Mesenchymal stem cell (in vitro differentiated cells and primary cell): ENCODE measurements at regions not wholly inside any gene's neighbourhood (a gene's known extent, or its start where the extent isn't known, plus 50 kb on each side); places are given as distances from the start of the nearest gene placed in this dataset.

Experiments used
- DNase-seq: peaks from one replicate; pipeline ENCODE4 v3.0.0-alpha.2; 2013
- H2AFZ ChIP-seq: one replicate; pipeline ENCODE4 v1.6.1; 2013; ENCODE audit warnings: low read depth, mild to moderate bottlenecking, control low read depth, inconsistent platforms, low read length, moderate library complexity
- H2AK5ac ChIP-seq: 2 replicates; pipeline ENCODE4 v1.6.1; 2013; ENCODE audit warnings: low read length, moderate library complexity, mild to moderate bottlenecking, inconsistent platforms; ENCODE audit not compliant: severe bottlenecking
- H2BK120ac ChIP-seq: one replicate; pipeline ENCODE4 v1.6.1; 2013; ENCODE audit warnings: low read depth, mild to moderate bottlenecking, inconsistent platforms, low read length, moderate library complexity
- H2BK12ac ChIP-seq, 2 experiments: one replicate each; pipeline ENCODE4 v1.6.1; 2013; ENCODE audit warnings: inconsistent platforms in 2 of 2, low read length in 2 of 2, mild to moderate bottlenecking in 2 of 2, moderate library complexity in 2 of 2, control low read depth in 1 of 2
- H2BK15ac ChIP-seq: one replicate; pipeline ENCODE4 v1.6.1; 2013; ENCODE audit warnings: mild to moderate bottlenecking, low read depth, inconsistent platforms; ENCODE audit not compliant: poor library complexity, severe bottlenecking
- H2BK5ac ChIP-seq: 2 replicates; pipeline ENCODE4 v1.6.1; 2013; ENCODE audit warnings: low read depth, mild to moderate bottlenecking, low read length, control low read depth, inconsistent platforms; ENCODE audit not compliant: poor library complexity, severe bottlenecking
- H3K14ac ChIP-seq, 2 experiments: one replicate each; pipeline ENCODE4 v1.6.1; 2013; ENCODE audit warnings: inconsistent platforms in 2 of 2, low read length in 2 of 2, control low read depth in 1 of 2, mild to moderate bottlenecking in 1 of 2, moderate library complexity in 1 of 2
- H3K18ac ChIP-seq, 2 experiments: one replicate each; pipeline ENCODE4 v1.6.1; 2013; ENCODE audit warnings: inconsistent platforms in 2 of 2, low read length in 2 of 2, control low read depth in 1 of 2, low read depth in 1 of 2, mild to moderate bottlenecking in 1 of 2
- H3K23ac ChIP-seq, 2 experiments: one replicate each; pipeline ENCODE4 v1.6.1; 2013; ENCODE audit warnings: inconsistent platforms in 2 of 2, low read length in 2 of 2, mild to moderate bottlenecking in 2 of 2, moderate library complexity in 2 of 2, control low read depth in 1 of 2
- H3K27ac ChIP-seq: 2 replicates; pipeline ENCODE4 v1.5.1; 2013; ENCODE audit warnings: mild to moderate bottlenecking, moderate library complexity, low read length, control low read depth, inconsistent platforms; ENCODE audit not compliant: poor library complexity, severe bottlenecking
- H3K27me3 ChIP-seq, 2 experiments: 2 replicates each; pipeline versions ENCODE4 v1.6.1 to v1.7.0; 2013; ENCODE audit warnings: low read length in 2 of 2, mild to moderate bottlenecking in 2 of 2, moderate library complexity in 2 of 2, control low read depth in 1 of 2, inconsistent platforms in 1 of 2; ENCODE audit not compliant: control insufficient read depth in 1 of 2, insufficient read depth in 1 of 2
- H3K36me3 ChIP-seq, 2 experiments: 2 replicates each; pipeline versions ENCODE4 v1.6.1 to v1.7.0; 2013; ENCODE audit warnings: low read length in 2 of 2, control low read depth in 1 of 2, inconsistent platforms in 1 of 2, low read depth in 1 of 2, mild to moderate bottlenecking in 1 of 2; ENCODE audit not compliant: insufficient read depth in 2 of 2, control insufficient read depth in 1 of 2
- H3K4ac ChIP-seq, 2 experiments: one replicate each; pipeline ENCODE4 v1.6.1; 2013; ENCODE audit warnings: inconsistent platforms in 2 of 2, low read length in 2 of 2, mild to moderate bottlenecking in 2 of 2, moderate library complexity in 2 of 2, control low read depth in 1 of 2, low read depth in 1 of 2
- H3K4me1 ChIP-seq: 2 replicates; pipeline ENCODE4 v1.6.1; 2013; ENCODE audit warnings: low read depth, low read length, control low read depth; ENCODE audit not compliant: control insufficient read depth, insufficient read depth
- H3K4me2 ChIP-seq: 2 replicates; pipeline ENCODE4 v1.6.1; 2013; ENCODE audit warnings: low read length, mild to moderate bottlenecking, inconsistent platforms; ENCODE audit not compliant: poor library complexity, severe bottlenecking
- H3K4me3 ChIP-seq, 2 experiments: 2 replicates each; pipeline versions ENCODE4 v1.5.1 to v1.7.0; 2013; ENCODE audit warnings: low read length in 2 of 2, mild to moderate bottlenecking in 2 of 2, control low read depth in 1 of 2, low read depth in 1 of 2; ENCODE audit not compliant: insufficient read depth in 1 of 2
- H3K79me1 ChIP-seq: replicated peaks from 2 replicates; pipeline ENCODE4 v1.6.1; 2013; ENCODE audit warnings: mild to moderate bottlenecking, control low read depth, low read length, inconsistent platforms; ENCODE audit not compliant: poor library complexity, severe bottlenecking
- H3K9ac ChIP-seq: 2 replicates; pipeline ENCODE4 v1.7.0; 2013; ENCODE audit warnings: mild to moderate bottlenecking, low read length, moderate library complexity
- H3K9me3 ChIP-seq: 2 replicates; pipeline ENCODE4 v1.7.0; 2013; ENCODE audit warnings: mild to moderate bottlenecking, low read length; ENCODE audit not compliant: control insufficient read depth
- H4K8ac ChIP-seq: one replicate; pipeline ENCODE4 v1.6.1; 2013; ENCODE audit warnings: inconsistent platforms, mild to moderate bottlenecking, low read length, moderate library complexity
- H4K91ac ChIP-seq: one replicate; pipeline ENCODE4 v1.6.1; 2013; ENCODE audit warnings: mild to moderate bottlenecking, low read length, inconsistent platforms
- WGBS: methylation state at CpG from one replicate; pipeline ENCODE4 v1.1.7; 2013; ENCODE audit warnings: mixed read lengths; 5-methylcytosine and 5-hydroxymethylcytosine counted together

- H3K27ac ChIP-seq, result no peak overlapping the region
- H3K4ac ChIP-seq, result no peak overlapping the region
- no peak overlapping the region for H3K23ac ChIP-seq
- no peaks in the 10 kb centered on the region for H3K79me1 ChIP-seq
- H2BK15ac ChIP-seq, result no peak overlapping the region
- no peak overlapping the region for H3K18ac ChIP-seq
- H3K4me2 ChIP-seq, result no peak overlapping the region
- H3K4me3 ChIP-seq, result no peak overlapping the region
- no peak overlapping the region for H4K8ac ChIP-seq
- H2BK120ac ChIP-seq, result no peak overlapping the region
- no peak overlapping the region for H2BK5ac ChIP-seq
- H2AFZ ChIP-seq, result no peak overlapping the region
- no peaks in the 10 kb centered on the region for H3K9me3 ChIP-seq
- H3K9ac ChIP-seq, result no peak overlapping the region
- H2AK5ac ChIP-seq, result no peak overlapping the region
- 52% methylated on average over 1 of the region's 1 CpG for WGBS
- no peak overlapping the region for H2BK12ac ChIP-seq
- H4K91ac ChIP-seq, result no peak overlapping the region
- no peaks in the 10 kb centered on the region for H3K27me3 ChIP-seq
- no peaks in the 10 kb centered on the region for H3K4me1 ChIP-seq
- no peak for DNase-seq
- no peaks in the 10 kb centered on the region for H3K36me3 ChIP-seq
- no peak overlapping the region for H3K14ac ChIP-seq
These were observed 1024.7 kb upstream of the GOT2 start for GRCh38 chr16:59758848-59759247.

- Histone ChIP-seq H4K8ac (no peak overlapping the region), H2BK120ac (no peak overlapping the region), H3K9ac (no peak overlapping the region), H3K27ac (no peak overlapping the region), H3K36me3 (no peaks in the 10 kb centered on the region), H3K4ac (no peak overlapping the region), H2BK12ac (no peak overlapping the region), H4K91ac (no peak overlapping the region), H3K4me2 (no peak overlapping the region), H3K4me1 (no peaks in the 10 kb centered on the region), H2BK5ac (no peak overlapping the region), H3K14ac (no peak overlapping the region), H2BK15ac (no peak overlapping the region), H3K18ac (no peak overlapping the region), H2AFZ (no peak overlapping the region), H3K79me1 (no peaks in the 10 kb centered on the region), H3K9me3 (no peaks in the 10 kb centered on the region), H3K4me3 (no peak overlapping the region), H3K27me3 (no peaks in the 10 kb centered on the region), H3K23ac (no peak overlapping the region), H2AK5ac (no peak overlapping the region)
- 91% methylated on average over 19 of the region's 19 CpGs for WGBS
- no peak for DNase-seq
These were observed 1020.7 kb upstream of the GOT2 start for GRCh38 chr16:59754854-59755253.

- WGBS, result 77% methylated on average over 2 of the region's 3 CpGs
These were observed 1015.7 kb upstream of the GOT2 start for GRCh38 chr16:59749662-59750336.

GRCh38 chr16:59748531-59748930, 1014.4 kb upstream of the GOT2 start:
- Histone ChIP-seq H2AK5ac (no peak overlapping the region), H3K9me3 (no peaks in the 10 kb centered on the region), H2BK15ac (no peak overlapping the region), H3K27ac (no peak overlapping the region), H3K14ac (no peak overlapping the region), H4K8ac (no peak overlapping the region), H3K27me3 (no peaks in the 10 kb centered on the region), H3K79me1 (no peaks in the 10 kb centered on the region), H2BK5ac (no peak overlapping the region), H3K36me3 (no peaks in the 10 kb centered on the region), H3K4me1 (no peaks in the 10 kb centered on the region), H2BK12ac (no peak overlapping the region), H2AFZ (no peak overlapping the region), H3K9ac (no peak overlapping the region), H3K4me2 (no peak overlapping the region), H3K4ac (no peak overlapping the region), H3K18ac (no peak overlapping the region), H4K91ac (no peak overlapping the region), H3K4me3 (no peak overlapping the region), H2BK120ac (no peak overlapping the region), H3K23ac (no peak overlapping the region)
- WGBS, result 97% methylated on average over 3 of the region's 3 CpGs
- DNase-seq, result no peak

More at GRCh38 chr16:59749662-59750336, 1015.7 kb upstream of the GOT2 start:
- Histone ChIP-seq H2AFZ (no peak overlapping the region), H3K36me3 (no peaks in the 10 kb centered on the region), H3K23ac (no peak overlapping the region), H3K18ac (no peak overlapping the region), H2BK120ac (no peak overlapping the region), H3K9ac (no peak overlapping the region), H3K4me3 (no peak overlapping the region), H3K4ac (no peak overlapping the region), H3K9me3 (no peaks in the 10 kb centered on the region), H4K8ac (no peak overlapping the region), H2BK5ac (no peak overlapping the region), H2BK12ac (no peak overlapping the region), H3K27ac (no peak overlapping the region), H3K79me1 (no peaks in the 10 kb centered on the region), H4K91ac (no peak overlapping the region), H3K27me3 (no peaks in the 10 kb centered on the region), H2AK5ac (no peak overlapping the region), H2BK15ac (no peak overlapping the region), H3K14ac (no peak overlapping the region), H3K4me1 (no peaks in the 10 kb centered on the region), H3K4me2 (no peak overlapping the region)
- DNase-seq, result no peak
